Astrocyte (in vitro differentiated cells and primary cell): ENCODE measurements at regions not wholly inside any gene's neighbourhood (a gene's known extent, or its start where the extent isn't known, plus 50 kb on each side); places are given as distances from the start of the nearest gene placed in this dataset.

ENCODE experiments used
- EZH2 ChIP-seq: IDR thresholded peaks from 2 replicates; pipeline ENCODE4 v1.6.1; 2012; ENCODE audit warnings: mild to moderate bottlenecking, low read length, inconsistent platforms; ENCODE audit not compliant: insufficient read depth
- TF ChIP-seq, protein P1 (sequence below): IDR thresholded peaks from 2 replicates; pipeline ENCODE4 v1.5.1; 2011; ENCODE audit warnings: low read depth, mild to moderate bottlenecking, inconsistent platforms, low read length, moderate library complexity; ENCODE audit not compliant: insufficient read depth

DNA sequence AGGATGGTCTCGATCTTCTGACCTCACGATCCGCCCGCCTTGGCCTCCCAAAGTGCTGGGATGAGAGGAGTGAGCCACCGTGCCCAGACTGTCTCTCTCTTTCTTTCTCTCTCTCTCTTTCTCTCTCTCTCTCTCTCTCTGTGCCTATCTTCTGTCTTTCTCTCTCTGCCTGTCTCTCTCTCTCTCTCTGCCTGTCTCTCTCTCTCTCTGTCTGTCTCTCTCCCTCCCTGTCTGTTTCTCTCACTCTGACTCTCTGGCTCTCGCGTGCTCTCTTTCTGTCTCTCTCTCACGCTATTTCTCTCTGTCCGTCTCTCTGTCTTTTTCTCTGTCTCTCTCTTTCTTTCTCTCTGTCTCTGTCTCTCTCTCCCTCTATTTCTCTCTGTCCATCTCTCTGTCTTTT lies 3911.2 kb upstream of the OR11H1 start:
- no peak for TF ChIP-seq EZH2
- TF ChIP-seq, protein P1, sequence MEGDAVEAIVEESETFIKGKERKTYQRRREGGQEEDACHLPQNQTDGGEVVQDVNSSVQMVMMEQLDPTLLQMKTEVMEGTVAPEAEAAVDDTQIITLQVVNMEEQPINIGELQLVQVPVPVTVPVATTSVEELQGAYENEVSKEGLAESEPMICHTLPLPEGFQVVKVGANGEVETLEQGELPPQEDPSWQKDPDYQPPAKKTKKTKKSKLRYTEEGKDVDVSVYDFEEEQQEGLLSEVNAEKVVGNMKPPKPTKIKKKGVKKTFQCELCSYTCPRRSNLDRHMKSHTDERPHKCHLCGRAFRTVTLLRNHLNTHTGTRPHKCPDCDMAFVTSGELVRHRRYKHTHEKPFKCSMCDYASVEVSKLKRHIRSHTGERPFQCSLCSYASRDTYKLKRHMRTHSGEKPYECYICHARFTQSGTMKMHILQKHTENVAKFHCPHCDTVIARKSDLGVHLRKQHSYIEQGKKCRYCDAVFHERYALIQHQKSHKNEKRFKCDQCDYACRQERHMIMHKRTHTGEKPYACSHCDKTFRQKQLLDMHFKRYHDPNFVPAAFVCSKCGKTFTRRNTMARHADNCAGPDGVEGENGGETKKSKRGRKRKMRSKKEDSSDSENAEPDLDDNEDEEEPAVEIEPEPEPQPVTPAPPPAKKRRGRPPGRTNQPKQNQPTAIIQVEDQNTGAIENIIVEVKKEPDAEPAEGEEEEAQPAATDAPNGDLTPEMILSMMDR, result no peak
